H1 (cell line): ENCODE measurements at regions not wholly inside any gene's neighbourhood (a gene's known extent, or its start where the extent isn't known, plus 50 kb on each side); places are given as distances from the start of the nearest gene placed in this dataset.

Experiments
- CTCF ChIA-PET: fragments of 300-600 bp; sonication (Branson Sonifier 250); formaldehyde crosslinking; loops from one replicate; lab custom pipeline; 2021; ENCODE audit not compliant: partially characterized antibody; lab: Charles Lee
- POLR2A ChIA-PET: fragments of 300-600 bp; sonication (Branson Sonifier 250); formaldehyde crosslinking; loops from one replicate; lab custom pipeline; 2021; ENCODE audit warnings: inconsistent platforms; ENCODE audit not compliant: partially characterized antibody; lab: Charles Lee
- DNase-seq, 2 experiments: peaks; one replicate each; pipeline versions ENCODE4 v3.0.0 to v3.0.0-alpha.2; 2010 to 2022; ENCODE audit warnings: low spot score in 2 of 2, low read depth in 1 of 2, mixed read lengths in 1 of 2
- FAIRE-seq: peaks from 2 replicates; lab custom pipeline; 2011; peaks lifted over from hg19 to GRCh38; lab: Jason Lieb, UNC
- H2AFZ ChIP-seq: 2 replicates; pipeline ENCODE4 v1.8.1; 2012; ENCODE audit warnings: low read length, inconsistent platforms
- H2AK5ac ChIP-seq: 2 replicates; pipeline ENCODE4 v1.6.1; 2013; ENCODE audit warnings: low read depth, low read length
- H2BK120ac ChIP-seq: replicated peaks from 2 replicates; pipeline ENCODE3; 2013; ENCODE audit warnings: low read depth, low read length, inconsistent platforms
- H2BK12ac ChIP-seq: 2 replicates; pipeline ENCODE4 v1.6.1; 2013; ENCODE audit warnings: low read depth, low read length
- H2BK15ac ChIP-seq: 2 replicates; pipeline ENCODE4 v1.6.1; 2013; ENCODE audit warnings: low read length
- H2BK20ac ChIP-seq: 2 replicates; pipeline ENCODE4 v1.6.1; 2013; ENCODE audit warnings: low read length
- H2BK5ac ChIP-seq: 2 replicates; pipeline ENCODE4 v1.6.1; 2013; ENCODE audit warnings: low read depth, low read length
- H3K14ac ChIP-seq: 2 replicates; pipeline ENCODE4 v1.6.1; 2013; ENCODE audit warnings: inconsistent platforms; ENCODE audit not compliant: insufficient read length
- H3K18ac ChIP-seq: 2 replicates; pipeline ENCODE4 v1.6.1; 2013; ENCODE audit warnings: low read length; ENCODE audit errors: extremely low read depth
- H3K23ac ChIP-seq: 2 replicates; pipeline ENCODE4 v1.6.1; 2013; ENCODE audit warnings: inconsistent platforms; ENCODE audit not compliant: insufficient read length
- H3K23me2 ChIP-seq: 2 replicates; pipeline ENCODE4 v1.6.1; 2013; ENCODE audit warnings: low read depth, low read length
- H3K27ac ChIP-seq: 2 replicates; pipeline ENCODE4 v1.6.1; 2011; ENCODE audit warnings: low read depth, low read length, inconsistent platforms
- H3K27me3 ChIP-seq, 4 experiments: replicated peaks in 1 of 4; 1 replicate in 1 of 4; 2 replicates in 3 of 4; pipeline versions ENCODE4 v1.6.1 to v1.8.1; 2011 to 2013; ENCODE audit warnings: low read length in 3 of 4, mild to moderate bottlenecking in 3 of 4, inconsistent platforms in 2 of 4, mixed read lengths in 2 of 4, moderate library complexity in 1 of 4; ENCODE audit not compliant: control insufficient read depth in 3 of 4, insufficient read depth in 3 of 4; ENCODE audit errors: extremely low read depth in 1 of 4
- H3K36me3 ChIP-seq, 4 experiments: 2 replicates each; pipeline versions ENCODE4 v1.6.1 to v1.8.1; 2011 to 2013; ENCODE audit warnings: mild to moderate bottlenecking in 4 of 4, low read length in 3 of 4, moderate library complexity in 2 of 4, control low read depth in 1 of 4, inconsistent platforms in 1 of 4; ENCODE audit not compliant: insufficient read depth in 4 of 4, control insufficient read depth in 2 of 4
- H3K4ac ChIP-seq: replicated peaks from 2 replicates; pipeline ENCODE3; 2013; ENCODE audit warnings: low read length, low read depth, mixed read lengths, inconsistent platforms; ENCODE audit not compliant: insufficient read length
- H3K4me1 ChIP-seq, 4 experiments: replicated peaks in 1 of 4; 1 replicate in 1 of 4; 2 replicates in 3 of 4; pipeline versions ENCODE4 v1.6.1 to v1.8.1; 2011 to 2013; ENCODE audit warnings: low read length in 3 of 4, inconsistent platforms in 2 of 4, mixed read lengths in 1 of 4; ENCODE audit not compliant: insufficient read depth in 4 of 4, control insufficient read depth in 3 of 4
- H3K4me2 ChIP-seq, 2 experiments: 2 replicates each; pipeline versions ENCODE4 v1.6.1 to v1.8.1; 2011 to 2013; ENCODE audit warnings: low read depth in 2 of 2, low read length in 2 of 2, control low read depth in 1 of 2, inconsistent platforms in 1 of 2, mild to moderate bottlenecking in 1 of 2; ENCODE audit not compliant: insufficient read depth in 1 of 2
- H3K4me3 ChIP-seq, 4 experiments: fragments of 200-600, 300-600 bp in 1 of 4; sonication (generic), shearing (Covaris generic), sonication (Bioruptor Twin) in 1 of 4; 2 replicates each; pipeline versions ENCODE4 v1.5.1 to v1.8.1; 2011 to 2016; ENCODE audit warnings: low read length in 4 of 4, low read depth in 3 of 4, control low read depth in 2 of 4, inconsistent platforms in 2 of 4, mild to moderate bottlenecking in 2 of 4, mixed read lengths in 1 of 4, moderate library complexity in 1 of 4; ENCODE audit not compliant: insufficient read depth in 2 of 4; ENCODE audit errors: extremely low read depth in 1 of 4
- H3K56ac ChIP-seq: replicated peaks from 2 replicates; pipeline ENCODE3; 2013; ENCODE audit warnings: low read depth, mild to moderate bottlenecking, mixed read lengths, low read length, inconsistent platforms; ENCODE audit not compliant: insufficient read length
- H3K79me1 ChIP-seq: 2 replicates; pipeline ENCODE4 v1.6.1; 2013; ENCODE audit warnings: low read depth, low read length, control low read depth
- H3K79me2 ChIP-seq, 2 experiments: 2 replicates each; pipeline versions ENCODE4 v1.6.1 to v1.8.1; 2012 to 2013; ENCODE audit warnings: low read length in 2 of 2, mild to moderate bottlenecking in 2 of 2, inconsistent platforms in 1 of 2; ENCODE audit not compliant: insufficient read depth in 2 of 2, control insufficient read depth in 1 of 2
- H3K9ac ChIP-seq, 4 experiments: replicated peaks in 1 of 4; 1 replicate in 1 of 4; 2 replicates in 3 of 4; pipeline versions ENCODE4 v1.6.1 to v1.8.1; 2011 to 2013; ENCODE audit warnings: low read depth in 3 of 4, low read length in 3 of 4, control low read depth in 2 of 4, mild to moderate bottlenecking in 2 of 4, moderate library complexity in 2 of 4, inconsistent platforms in 1 of 4; ENCODE audit errors: extremely low read depth in 1 of 4
- H3K9me3 ChIP-seq, 2 experiments: 2 replicates each; pipeline versions ENCODE4 v1.6.1 to v1.8.1; 2012 to 2013; ENCODE audit warnings: mild to moderate bottlenecking in 2 of 2, moderate library complexity in 2 of 2, control low read depth in 1 of 2, inconsistent platforms in 1 of 2, low read depth in 1 of 2, low read length in 1 of 2, mixed read lengths in 1 of 2; ENCODE audit not compliant: insufficient read depth in 2 of 2
- H4K20me1 ChIP-seq, 2 experiments: replicated peaks in 1 of 2; 2 replicates each; pipeline versions ENCODE3 to v1.8.1; 2011 to 2013; ENCODE audit warnings: inconsistent platforms in 2 of 2, low read length in 2 of 2, mild to moderate bottlenecking in 1 of 2; ENCODE audit not compliant: insufficient read depth in 2 of 2, control insufficient read depth in 1 of 2
- H4K5ac ChIP-seq: 2 replicates; pipeline ENCODE4 v1.6.1; 2013; ENCODE audit warnings: low read length, low read depth, mixed read lengths, inconsistent platforms; ENCODE audit not compliant: insufficient read length
- H4K8ac ChIP-seq: 2 replicates; pipeline ENCODE4 v1.8.0; 2013; ENCODE audit warnings: mild to moderate bottlenecking, moderate library complexity, low read length, inconsistent platforms; ENCODE audit not compliant: insufficient read depth; ENCODE audit errors: extremely low read depth
- H4K91ac ChIP-seq: replicated peaks from 2 replicates; pipeline ENCODE3; 2013; ENCODE audit warnings: low read length, mixed read lengths, inconsistent platforms; ENCODE audit not compliant: insufficient read length
- HDAC2 ChIP-seq, 2 experiments: fragments of 300-600 bp in 1 of 2; sonication (generic) in 1 of 2; IDR thresholded peaks; 2 replicates each; pipeline ENCODE4 v1.6.1; 2011 to 2012; ENCODE audit warnings: low read depth in 2 of 2, low read length in 2 of 2, mild to moderate bottlenecking in 2 of 2, moderate library complexity in 2 of 2, borderline replicate concordance in 1 of 2, inconsistent platforms in 1 of 2
- MAFK ChIP-seq: IDR thresholded peaks from 2 replicates; pipeline ENCODE4 v1.6.1; 2012; ENCODE audit warnings: low read depth, mild to moderate bottlenecking, improper control_type of control experiment, low read length

GRCh38 chr13:82364525-82364924 lies 1517.7 kb downstream of the SLITRK1 start:
- H4K20me1 ChIP-seq = no peaks in the 10 kb centered on the region
- no peak overlapping the region for H4K8ac ChIP-seq
- CTCF ChIA-PET = interaction anchor here (0.8 kb wide), 1 partner anchor 10 kb away, joined by 6 read pairs; no protein-coding TSS in a partner anchor
- no peak overlapping the region for H3K23ac ChIP-seq
- no peak for FAIRE-seq
- H3K9me3 ChIP-seq = no peaks in the 10 kb centered on the region
- no peak overlapping the region for H2BK12ac ChIP-seq
- H3K27ac ChIP-seq = no peak overlapping the region
- H2BK15ac ChIP-seq = no peak overlapping the region
- H2AFZ ChIP-seq = no peak overlapping the region
- H3K14ac ChIP-seq = no peak overlapping the region
- no peak overlapping the region for H3K18ac ChIP-seq
- H3K56ac ChIP-seq = no peak overlapping the region
- H3K27me3 ChIP-seq = no peaks in the 10 kb centered on the region
- H3K79me2 ChIP-seq = no peaks in the 10 kb centered on the region
- H2BK20ac ChIP-seq = no peak overlapping the region
- no peak overlapping the region for H3K4me2 ChIP-seq
- H2BK5ac ChIP-seq = no peak overlapping the region
- no peak overlapping the region for H4K5ac ChIP-seq
- H3K4me3 ChIP-seq = no peak overlapping the region
- no peak overlapping the region for H3K9ac ChIP-seq
- H3K23me2 ChIP-seq = no peaks in the 10 kb centered on the region
- H3K4ac ChIP-seq = no peak overlapping the region
- no peaks in the 10 kb centered on the region for H3K36me3 ChIP-seq
- DNase-seq = no peak
- TF ChIP-seq MAFK = peak; percentile 47; the same call in 1 of the 2 replicates
- TF ChIP-seq HDAC2 (IDR thresholded peaks at IDR 0.05; ENCODE audit: borderline replicate concordance in 1 of 2, low read depth in 2 of 2, low read length in 2 of 2) = no peak
- TF ChIP-seq, all 59 proteins: peak for 1
- H2BK120ac ChIP-seq = no peak overlapping the region
- no peak overlapping the region for H4K91ac ChIP-seq
- H3K79me1 ChIP-seq = no peaks in the 10 kb centered on the region
- POLR2A ChIA-PET = no interaction called here
- no peaks in the 10 kb centered on the region for H3K4me1 ChIP-seq
- no peak overlapping the region for H2AK5ac ChIP-seq
